ENCODE measurements at regions not wholly inside any gene's neighbourhood (a gene's known extent, or its start where the extent isn't known, plus 50 kb on each side); places are given as distances from the start of the nearest gene placed in this dataset.

GRCh38 chr15:70149667-70150404, 52.1 kb upstream of the TLE3 start:
- TF ChIP-seq SUZ12 (IDR thresholded peaks at IDR 0.05; ENCODE audit: extremely low read depth, insufficient read depth, insufficient read length) (no peak), YY1 (IDR thresholded peaks at IDR 0.05; ENCODE audit: insufficient read depth, insufficient read length) (no peak), ZNF274 (IDR thresholded peaks at IDR 0.05; ENCODE audit: low read depth, low read length) (no peak)

Data from NT2/D1 (cell line).